Fibroblast of skin of scalp (primary cell): ENCODE measurements at regions not wholly inside any gene's neighbourhood (a gene's known extent, or its start where the extent isn't known, plus 50 kb on each side); places are given as distances from the start of the nearest gene placed in this dataset.
"Not testable (repeated sequence)": the region's sequence is repeated elsewhere in the genome, so short reads cannot be mapped to it uniquely, and the experiment has no call there.

Experiments
- DNase-seq: peaks from one replicate; pipeline ENCODE4 v3.0.0-alpha.2; 2013

DNA sequence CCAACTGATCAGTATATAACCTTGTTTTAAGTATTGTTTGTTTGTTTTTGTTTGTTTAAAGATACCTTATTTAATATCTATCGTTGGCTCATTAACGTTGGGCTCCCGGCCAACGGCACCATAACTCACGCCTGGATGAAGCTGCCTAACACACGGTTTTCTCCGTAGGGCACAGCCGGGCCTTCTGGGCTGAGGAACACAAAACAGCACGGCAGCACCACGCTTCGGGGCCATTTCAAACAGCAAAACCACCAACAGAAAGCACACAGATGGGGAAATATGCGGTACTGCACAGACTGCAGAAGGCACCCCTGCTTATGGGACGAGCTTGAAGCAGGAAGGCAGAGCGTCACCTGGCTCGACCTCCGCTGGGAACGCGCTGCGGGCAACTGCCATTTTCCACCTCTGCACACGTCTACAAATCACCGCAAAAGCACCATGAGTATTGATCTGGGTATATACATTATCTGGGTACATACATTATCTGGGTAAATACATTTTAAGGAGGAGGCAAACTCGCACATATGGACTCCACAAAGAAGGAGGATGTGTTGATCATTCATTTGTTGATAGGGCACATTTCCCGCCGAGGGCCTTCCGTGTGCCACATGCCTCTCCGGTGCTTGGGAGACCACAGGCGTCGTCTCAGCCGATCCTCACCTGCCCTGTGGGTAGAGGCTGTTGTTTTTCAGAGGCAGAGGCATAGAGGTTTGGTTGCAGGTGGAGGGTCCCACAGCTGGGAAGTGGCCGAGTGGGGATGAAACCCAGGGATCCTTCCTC is 123.7 kb upstream of the ATP2B2 start:
- DNase-seq: no peak

DNA sequence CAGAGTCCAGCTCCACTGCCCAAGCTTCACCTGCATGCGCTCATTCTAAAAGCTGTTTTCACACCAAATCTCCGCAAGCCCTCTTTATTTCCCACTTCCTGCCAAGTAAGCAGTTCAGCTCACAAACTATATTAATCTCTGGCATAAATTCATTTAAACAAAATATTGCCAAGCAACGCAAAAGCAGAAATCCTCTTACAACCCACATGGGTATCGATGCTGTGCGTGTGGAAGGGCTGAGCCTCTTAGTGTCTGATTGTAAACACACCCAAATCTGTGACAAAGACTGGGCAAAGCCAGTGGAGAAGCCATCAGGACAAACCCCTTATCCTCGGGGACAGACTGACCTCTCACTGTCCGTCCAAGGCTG is 124.3 kb upstream of the ATP2B2 start:
- no peak for DNase-seq

DNA sequence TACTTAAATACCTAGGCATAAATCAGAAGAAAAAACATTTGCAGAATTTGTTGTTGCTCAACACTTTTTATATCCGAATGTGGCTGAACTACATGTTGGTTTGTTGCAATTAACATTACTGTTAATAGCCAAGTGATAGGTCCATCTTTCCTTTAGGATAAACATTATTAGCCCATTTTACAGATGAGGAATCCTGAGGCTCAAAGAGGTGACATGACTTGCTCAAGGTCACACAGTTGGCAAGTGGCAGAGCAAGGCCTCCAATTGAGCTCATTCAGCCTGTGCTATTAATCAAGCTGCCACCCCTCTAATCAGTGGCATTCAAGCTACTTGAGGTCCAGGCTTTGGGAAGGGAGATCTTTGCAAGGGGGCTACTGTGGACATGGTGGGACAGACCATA is 125.8 kb upstream of the ATP2B2 start:
- no peak for DNase-seq

GRCh38 chr3:10632125-10632524 is 126.7 kb upstream of the ATP2B2 start:
- DNase-seq: no peak

- no peak for DNase-seq
Observed at GRCh38 chr3:10632741-10633140, 127.4 kb upstream of the ATP2B2 start.

- no peak for DNase-seq
Observed at GRCh38 chr3:10635446-10636076, 130.2 kb upstream of the ATP2B2 start.

DNA sequence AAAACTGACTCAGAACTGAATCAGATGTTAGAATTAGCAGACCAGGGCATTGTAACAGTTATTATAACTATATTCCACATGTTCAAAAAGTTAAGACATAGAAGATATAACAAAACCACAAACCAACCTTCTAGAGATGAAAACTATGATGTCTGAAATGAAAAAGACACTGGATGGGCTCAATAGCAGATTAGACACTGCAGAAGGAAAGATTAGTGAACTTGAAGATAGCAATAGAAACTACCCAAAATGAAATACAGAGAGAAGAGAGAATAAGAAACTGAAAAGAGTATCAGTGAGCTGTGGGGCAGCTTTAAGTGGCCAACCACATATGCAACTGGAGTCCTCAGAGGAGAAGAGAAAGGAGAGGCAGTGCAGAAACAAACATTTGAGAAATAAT is 132.0 kb upstream of the ATP2B2 start:
- DNase-seq: no peak

- DNase-seq: no peak
Observed at GRCh38 chr3:10638466-10638865, 133.1 kb upstream of the ATP2B2 start.

DNA sequence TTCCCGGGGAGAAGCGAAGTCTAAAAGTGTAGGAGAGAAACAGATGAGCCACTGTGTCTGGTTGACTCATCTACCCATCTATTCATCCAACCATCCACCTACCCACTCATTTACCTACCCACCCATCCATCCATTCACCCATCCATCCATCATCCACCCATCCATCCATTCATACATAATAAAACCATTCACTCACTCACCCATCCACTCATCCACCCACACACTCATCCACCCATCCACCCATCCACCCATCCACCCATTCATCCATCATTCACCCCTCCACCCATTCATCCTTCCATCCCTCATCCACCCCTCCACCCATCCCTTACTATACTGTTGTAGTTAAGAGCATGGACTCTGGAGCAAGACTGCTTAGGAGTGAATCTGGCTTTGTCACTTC is 136.4 kb upstream of the ATP2B2 start:
- no peak for DNase-seq

GRCh38 chr3:10644189-10644588 is 138.8 kb upstream of the ATP2B2 start:
- DNase-seq: no peak

DNA sequence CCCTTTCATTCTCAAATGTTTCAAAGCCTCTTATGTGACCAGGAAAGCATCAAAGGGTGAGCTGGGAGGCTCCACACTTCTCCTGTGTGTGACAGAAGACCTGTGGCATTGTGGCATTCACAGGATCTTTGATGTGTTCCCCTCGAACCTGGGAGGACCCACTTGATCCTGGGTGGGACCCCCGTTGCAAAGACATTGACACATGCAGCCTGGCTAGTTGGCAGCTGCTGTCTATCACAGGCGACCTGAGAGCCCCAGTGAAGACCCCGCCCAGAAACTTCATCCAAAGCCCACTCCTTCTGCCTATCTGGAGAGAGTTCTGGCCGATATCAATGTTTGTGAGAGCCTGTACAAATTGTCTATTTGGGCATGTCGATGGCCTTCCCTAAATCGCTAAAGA is 140.4 kb upstream of the ATP2B2 start:
- no peak for DNase-seq

- DNase-seq: no peak
Observed at GRCh38 chr3:10646531-10647335, 141.3 kb upstream of the ATP2B2 start.

GRCh38 chr3:10647376-10647775 is 142.0 kb upstream of the ATP2B2 start:
- no peak for DNase-seq

- no peak for DNase-seq
Observed at GRCh38 chr3:10648181-10648580, 142.8 kb upstream of the ATP2B2 start.

DNA sequence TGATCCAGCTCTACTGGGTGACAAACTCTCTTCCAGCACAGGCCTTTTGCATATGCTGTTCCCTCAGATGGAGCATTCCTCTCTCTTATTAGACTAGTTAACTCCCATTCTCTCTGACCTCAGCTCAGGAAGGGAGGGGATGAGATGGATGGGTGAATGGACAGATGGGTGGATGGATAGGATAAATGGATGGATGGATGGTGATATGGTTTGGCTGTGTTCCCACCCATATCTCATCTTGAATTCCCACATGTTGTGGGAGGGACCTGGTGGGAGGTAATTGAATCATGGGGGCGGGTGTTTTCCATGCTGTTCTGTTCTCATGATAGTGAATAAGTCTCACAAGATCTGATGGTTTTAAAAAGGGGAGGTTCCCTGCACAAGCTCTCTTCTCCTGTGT is 144.1 kb upstream of the ATP2B2 start:
- not testable (repeated sequence) for DNase-seq

DNA sequence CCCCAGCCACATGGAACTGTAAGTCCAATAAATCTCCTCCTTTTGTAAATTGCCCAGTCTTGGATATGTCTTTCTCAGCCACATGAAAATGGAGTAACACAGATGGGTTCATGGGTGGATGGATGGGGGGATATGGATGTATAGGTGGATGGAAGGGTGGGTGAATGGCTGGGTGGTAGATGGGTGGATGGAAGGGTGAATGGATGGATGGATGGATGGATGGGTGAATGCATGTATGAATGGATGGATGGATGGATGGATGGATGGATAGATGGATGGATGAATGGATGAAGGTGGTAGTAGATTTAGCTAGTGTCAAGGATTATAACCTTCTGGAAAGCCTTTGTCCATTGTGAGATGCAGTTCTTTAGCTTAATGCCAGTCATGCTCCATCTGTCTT is 146.1 kb upstream of the ATP2B2 start:
- DNase-seq: no peak

DNA sequence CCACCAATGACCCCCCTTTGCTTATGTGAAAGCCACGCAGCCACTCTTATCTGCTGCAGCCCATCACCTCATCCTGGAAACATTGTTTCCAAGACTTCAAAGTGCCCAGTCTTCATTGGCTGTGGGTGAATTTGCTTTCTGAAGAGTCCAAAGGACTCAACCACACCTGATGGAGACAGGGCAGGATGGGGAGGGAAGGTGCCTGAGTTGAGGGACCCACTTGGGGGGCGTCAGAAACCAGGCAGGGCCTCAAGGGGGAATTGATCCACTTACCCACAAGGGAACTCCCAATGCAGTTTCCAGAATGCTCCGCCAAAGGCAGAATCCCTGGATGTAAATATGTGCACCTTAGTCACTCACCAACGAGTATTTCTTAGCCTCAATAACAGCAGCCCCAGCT is 147.9 kb upstream of the ATP2B2 start:
- no peak for DNase-seq

DNA sequence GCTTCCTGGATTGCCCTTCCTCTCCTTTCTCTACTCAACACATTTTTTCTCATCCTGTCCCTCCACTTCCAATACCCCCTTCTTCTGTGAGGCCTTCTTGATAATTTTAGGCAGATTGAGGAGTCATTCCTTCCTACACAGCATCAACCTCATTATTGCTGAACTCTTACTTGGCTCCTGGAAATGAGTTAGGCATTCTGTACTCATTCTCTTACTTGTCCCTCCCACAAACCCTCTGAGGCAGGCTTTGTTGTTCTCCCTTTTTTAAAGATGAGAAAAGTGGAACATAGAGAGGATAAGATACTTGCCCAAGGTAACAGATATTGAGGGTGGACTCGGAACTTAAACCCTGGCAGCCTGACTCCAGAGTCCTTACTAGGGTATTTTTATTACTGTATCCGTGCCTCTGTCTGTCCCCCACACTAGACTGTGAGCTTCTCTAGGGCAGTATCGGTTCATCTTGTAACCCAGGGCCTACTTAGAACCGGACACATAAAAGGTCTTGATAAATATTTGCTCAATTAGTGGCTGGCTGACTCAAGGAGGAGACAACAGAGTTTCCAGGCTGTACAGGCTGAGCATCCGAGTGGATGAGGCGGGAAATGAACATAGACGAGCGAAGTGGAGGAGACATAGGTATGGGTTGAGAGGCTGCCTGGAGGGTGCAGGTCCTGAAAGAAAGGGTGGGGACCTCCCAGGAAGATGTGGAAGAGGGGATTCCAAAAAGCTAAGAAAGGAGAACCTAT is 148.7 kb upstream of the ATP2B2 start:
- no peak for DNase-seq

DNA sequence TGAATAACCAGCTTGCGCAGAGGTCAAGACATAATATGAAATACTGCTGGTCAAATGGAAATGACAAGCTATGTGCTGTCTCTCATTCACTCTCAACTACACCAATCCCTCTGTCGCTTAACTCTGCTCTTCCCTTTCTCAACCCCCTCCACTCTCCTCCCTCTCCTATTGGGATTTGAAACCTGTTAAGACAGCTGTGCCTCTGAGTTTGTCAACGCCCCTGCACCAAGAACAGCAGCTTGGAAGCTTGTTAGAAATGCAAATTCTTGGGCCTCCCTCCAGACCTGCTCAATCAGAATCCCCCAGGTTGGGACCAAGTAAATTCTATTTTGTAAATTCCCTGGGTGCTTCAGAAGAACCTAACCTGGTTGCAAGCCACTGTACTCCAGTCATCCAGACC is 149.7 kb upstream of the ATP2B2 start:
- no peak for DNase-seq

- DNase-seq: not testable (repeated sequence)
Observed at GRCh38 chr3:10657339-10657738, 152.0 kb upstream of the ATP2B2 start.

GRCh38 chr3:10665592-10665991 is 150.4 kb upstream of the SLC6A11 start:
- no peak for DNase-seq

GRCh38 chr3:10666621-10667020 is 149.4 kb upstream of the SLC6A11 start:
- no peak for DNase-seq

DNA sequence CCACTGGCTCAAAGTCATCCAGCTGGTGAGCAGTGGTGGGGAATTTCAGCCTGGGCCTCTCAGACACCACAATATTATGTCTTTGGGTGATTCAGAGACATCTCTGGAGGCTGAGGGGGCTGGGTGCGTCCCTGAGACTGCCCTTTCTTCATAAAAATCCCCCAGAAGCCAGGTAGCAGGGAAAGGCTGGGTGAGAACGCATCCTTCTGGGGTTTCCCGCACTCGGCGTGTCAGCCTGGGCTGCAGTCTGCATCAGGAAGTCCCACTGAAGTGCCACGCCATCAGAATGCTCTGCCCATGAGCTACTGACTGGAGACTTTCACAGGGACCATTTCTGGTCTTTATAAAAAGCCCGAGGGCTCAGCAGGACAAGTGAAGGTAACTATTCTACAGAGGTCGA is 148.8 kb upstream of the SLC6A11 start:
- no peak for DNase-seq
